ENCODE measurements at regions not wholly inside any gene's neighbourhood (a gene's known extent, or its start where the extent isn't known, plus 50 kb on each side); places are given as distances from the start of the nearest gene placed in this dataset.

DNA sequence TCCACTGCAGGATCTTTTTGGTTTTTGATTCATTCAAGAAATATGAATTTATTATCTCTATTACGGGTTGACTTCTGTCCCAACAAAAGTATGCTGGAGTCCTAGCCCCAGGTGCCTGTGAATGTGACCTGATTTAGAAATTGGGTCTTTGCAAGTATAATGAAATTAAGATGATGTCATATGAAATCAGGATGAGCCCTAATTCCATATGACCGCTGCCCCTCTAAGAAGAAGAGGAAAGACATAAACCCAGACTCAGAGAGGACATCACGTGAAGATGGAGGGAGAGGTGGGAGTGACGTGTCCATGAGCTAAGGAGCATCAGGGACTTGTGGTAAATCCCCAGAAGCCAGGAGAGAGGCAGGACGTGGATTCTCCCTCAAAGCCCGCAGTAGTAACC, 287.1 kb downstream of the LPIN1 start:
- DNase-seq: no peak

DNA sequence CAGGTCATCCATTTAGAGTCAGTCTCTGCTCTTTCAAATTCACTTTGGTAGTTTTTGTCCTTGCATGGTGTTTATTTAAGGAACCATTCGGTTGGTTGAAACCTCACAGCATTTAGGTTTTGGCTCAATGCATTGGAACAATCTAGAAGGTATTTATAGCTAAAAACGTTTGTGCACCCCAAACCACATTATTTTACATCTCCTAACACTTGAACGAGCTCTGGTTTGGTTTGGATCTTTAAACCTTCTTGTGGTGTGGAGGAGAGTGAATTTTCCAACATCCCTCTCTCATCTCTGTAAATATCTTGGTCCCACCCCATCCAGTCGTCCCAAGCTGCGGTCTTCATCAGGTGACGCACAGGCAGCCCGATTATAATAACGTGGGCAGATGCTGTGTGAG, 287.9 kb downstream of the LPIN1 start:
- no peak for DNase-seq

DNA sequence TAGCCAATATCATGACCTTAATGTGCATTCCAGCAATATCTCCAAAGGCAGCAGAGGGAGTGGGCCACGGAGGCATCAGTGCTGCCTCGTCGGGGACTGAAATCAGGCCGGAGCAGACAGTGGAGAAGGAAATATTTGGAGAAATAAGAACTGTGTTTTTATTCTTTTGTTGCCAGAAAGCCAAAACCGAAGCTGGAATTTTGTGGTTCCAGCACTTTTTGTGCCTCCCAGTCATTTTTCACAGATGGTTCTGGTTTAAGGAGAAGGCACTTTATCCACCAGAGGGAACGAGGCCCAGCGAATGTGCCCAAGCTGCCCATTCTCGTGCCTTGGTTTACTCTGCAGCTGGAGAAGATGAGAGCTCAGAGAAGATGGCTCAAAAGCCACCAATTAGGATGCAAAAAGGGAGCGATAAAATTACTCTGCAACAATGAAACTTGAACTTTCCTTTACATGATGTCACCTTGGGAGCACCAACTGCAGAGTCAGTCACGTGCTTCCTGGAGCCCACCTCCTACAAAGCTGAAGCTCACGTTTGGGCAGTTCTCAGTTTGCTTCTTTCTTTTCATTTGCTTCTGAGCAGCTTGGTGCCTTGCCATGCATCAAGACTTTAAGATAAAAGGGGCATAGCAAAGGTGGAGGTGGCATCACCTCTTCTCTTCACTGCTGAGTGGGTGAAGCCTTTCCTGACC, 288.7 kb downstream of the LPIN1 start:
- no peak for DNase-seq

DNA sequence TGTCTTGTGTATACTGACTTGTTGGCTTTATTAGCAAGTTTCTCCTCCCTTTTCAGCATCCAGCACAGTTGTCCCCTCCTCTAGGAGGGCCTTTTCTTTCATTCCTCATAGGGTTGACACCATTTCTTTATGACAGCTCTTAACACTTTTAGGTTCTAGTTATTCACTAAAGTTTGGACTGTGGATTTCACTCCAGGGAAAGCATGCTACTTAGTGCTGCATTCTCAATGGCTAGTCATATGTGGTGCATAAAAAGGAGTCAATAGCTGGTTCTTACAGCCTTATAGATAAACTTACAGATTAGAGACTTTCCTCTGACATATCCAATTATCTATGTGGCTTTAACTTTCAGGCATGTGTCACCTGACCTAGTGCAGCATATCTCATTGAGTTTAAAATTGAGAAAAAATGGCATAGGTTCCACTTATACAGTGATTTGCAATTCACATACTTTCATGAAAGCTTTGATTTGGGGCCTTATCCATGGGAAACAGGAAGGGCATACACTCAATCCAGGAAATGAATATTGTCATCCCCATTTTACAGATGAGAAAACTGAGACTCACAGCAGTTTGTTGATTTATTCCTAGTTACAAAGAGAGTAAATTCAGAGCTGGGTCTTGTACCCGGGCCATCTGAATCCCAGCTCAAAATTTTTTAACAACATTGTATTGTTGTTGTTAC, 289.7 kb downstream of the LPIN1 start:
- no peak for DNase-seq

DNA sequence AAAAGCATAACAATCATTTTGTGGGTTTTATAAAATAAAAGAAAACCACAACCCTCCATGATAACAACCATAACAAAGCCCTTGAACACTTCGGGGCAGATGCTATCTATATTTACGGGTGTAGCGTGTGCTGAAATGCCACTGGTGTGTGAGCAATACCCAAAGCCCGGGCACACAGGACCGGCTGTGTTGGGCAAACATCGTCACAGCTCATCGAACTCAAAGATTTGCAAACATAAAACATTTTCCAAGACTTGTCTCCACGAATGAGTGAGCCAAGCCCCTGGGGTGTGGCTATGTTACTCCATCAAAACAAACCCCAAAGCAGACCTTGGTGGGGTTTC, 290.2 kb downstream of the LPIN1 start:
- peak; percentile 20 for DNase-seq

DNA sequence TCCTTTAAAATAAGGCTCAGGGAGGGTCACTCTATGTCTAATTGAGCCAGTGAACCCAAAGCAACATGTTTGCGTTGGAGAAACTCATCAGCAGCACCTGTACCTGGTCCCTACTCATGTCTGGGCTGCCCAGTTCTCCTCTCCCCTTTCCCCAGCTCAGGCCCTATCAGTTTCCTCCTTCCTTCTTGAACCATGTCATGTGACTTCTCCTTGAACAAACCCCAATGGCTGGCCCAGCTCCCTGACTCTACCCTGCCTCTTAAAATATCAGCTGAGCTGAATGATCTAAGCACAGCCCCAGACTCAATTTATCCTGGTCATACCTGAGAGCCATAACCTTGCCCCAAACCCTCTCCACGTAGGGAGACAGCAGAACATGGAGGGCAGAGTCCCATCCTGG, 290.9 kb downstream of the LPIN1 start:
- DNase-seq: no peak

DNA sequence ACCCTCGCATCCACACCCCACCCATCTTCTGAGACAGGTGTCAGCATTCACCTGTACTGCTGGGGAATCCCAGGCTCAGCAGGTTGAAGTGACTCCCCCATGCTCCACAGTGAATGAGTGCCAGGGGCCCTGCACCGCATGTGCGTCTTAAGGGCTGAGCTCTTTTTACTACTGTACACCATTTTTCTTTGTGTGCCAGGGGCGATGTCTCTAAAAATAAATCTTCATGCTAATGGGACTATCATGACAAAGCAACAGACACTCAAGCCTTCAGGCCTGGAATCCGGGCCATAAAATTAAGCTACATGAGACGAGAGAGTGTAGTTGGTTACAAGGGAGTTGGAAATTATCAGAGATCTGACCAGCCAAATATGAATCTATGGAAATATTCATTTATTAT, 294.8 kb downstream of the LPIN1 start:
- no peak for DNase-seq

DNA sequence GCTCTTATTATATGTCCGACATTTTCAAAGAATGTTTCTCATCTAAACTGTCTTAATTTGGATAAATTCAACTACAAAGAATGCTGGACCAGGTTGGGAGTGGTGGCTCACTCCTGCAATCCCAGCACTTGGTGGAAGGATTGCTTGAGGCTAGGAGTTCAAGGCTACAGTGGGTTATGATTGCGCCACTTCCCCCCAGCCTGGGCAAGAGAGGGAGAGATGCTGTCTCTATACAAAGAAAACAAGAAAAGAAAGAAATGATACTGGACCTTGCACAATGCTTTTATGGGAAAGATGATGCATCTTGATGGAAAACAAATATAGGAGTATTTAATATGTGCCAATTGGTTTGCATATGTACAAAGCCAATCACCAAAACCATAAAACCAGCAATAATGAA, 296.7 kb downstream of the LPIN1 start:
- DNase-seq: no peak

DNA sequence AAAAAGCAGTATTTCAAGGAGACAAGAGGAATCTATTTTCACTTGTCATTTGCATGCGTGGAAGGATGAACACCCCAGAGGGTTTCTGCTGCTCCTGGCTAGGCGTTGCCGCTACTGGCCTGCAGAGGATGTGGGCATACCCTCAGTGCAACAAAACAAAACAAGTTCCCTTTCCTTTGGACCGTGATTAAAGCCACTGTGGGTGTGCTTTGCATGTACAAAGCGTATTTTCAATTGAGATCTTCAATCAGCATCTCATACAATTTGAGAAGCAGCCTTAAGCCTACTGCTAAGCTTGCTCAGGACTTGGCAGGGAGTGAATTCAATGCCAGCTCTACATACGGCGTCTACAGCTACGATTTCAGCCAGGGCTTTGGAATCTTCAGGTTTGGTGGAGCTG, 298.4 kb downstream of the LPIN1 start:
- no peak for DNase-seq

DNA sequence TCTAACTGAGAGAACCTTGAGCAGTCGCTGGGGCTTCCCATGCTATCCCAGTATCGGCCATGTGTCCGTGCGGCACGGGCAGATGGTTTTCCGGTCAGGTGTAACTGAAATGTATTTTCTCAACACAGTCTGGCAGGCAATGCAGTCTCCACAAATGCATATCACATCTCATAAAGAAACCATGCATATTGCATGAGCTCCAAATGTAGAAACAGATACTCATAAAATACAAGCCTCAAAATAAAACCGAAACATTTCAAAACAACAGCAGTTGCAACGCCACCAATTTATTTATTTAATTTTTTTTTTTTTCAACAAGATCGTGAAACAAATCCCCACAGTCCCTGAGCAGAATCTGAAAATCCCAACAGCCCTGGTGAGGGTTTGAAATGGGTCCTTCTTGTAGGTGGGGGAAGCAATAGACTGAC, 299.4 kb downstream of the LPIN1 start:
- DNase-seq: no peak

DNA sequence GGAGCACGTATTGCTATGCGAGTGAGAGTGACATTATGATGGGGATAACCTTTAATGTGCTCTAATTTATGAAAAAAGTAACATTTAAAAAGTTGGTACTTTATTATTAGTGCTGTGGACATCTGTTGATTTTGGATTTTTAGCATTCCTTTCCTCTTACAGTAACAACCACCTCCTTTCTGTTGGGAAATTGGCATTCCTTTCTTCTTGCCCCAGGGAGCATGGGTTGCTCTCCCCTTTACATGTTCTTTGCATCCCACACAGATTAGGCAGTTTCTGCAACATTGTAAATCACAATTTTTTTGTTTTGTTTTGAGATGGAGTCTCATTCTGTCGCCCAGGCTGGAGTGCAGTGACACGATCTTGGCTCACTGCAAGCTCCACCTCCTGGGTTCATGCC, 300.2 kb downstream of the LPIN1 start:
- DNase-seq: no peak

DNA sequence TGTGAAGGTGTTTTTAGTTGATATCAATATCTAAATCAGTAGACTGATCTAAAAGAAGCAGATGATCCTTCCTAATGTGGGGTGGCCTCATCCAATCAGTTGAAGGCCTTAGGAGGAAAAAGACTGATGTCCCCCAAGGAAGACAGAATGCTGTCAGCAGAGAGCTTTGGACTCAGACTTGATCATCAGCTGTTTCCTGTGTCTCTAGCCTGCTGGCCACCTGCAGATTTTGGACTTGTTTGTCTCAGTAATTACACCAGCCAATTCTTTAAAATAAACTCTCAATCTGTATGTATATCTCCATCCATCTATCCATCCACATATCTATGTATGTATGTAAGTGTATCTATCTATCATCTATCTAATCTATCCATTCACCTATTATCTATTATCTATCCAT, 301.3 kb downstream of the LPIN1 start:
- no peak for DNase-seq

DNA sequence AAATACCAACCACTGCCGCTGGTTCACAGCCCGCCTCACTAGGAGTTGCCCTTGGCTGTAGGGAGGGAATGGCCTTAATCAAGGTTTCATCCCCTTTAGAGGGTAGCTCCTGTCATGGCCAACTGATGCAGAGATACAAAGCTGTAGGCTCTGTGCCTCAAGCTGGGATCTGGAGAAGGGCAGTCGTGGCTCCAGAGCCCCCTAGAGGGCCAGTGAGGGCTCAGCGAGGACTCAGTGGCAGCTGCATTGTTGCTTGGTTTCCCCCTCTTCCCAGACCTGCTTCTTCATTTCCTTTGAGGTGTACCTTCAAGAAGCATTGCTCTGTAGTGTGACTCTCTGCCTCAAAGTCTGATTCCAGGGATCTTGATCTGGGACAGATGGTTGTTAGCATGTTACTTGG, 302.1 kb downstream of the LPIN1 start:
- no peak for DNase-seq

DNA sequence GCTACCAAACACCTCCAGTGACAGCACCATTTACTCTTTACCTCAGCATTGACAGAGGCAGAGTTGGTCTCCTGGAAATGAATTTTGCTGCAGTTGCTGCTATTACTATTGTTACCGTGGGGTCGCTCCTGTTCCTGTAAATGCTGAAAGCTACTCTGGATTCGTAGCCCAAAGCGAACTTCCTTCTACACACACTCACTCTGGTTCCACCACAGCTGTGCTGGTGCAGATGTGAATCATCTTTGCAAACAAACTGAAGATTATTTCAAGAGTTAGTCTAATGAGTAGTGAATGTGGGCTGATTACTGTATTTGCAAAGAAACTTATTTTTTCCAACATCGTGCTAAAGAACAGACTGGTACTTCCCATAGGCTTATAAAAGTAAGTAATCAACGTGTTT, 304.0 kb downstream of the LPIN1 start:
- DNase-seq: no peak

DNA sequence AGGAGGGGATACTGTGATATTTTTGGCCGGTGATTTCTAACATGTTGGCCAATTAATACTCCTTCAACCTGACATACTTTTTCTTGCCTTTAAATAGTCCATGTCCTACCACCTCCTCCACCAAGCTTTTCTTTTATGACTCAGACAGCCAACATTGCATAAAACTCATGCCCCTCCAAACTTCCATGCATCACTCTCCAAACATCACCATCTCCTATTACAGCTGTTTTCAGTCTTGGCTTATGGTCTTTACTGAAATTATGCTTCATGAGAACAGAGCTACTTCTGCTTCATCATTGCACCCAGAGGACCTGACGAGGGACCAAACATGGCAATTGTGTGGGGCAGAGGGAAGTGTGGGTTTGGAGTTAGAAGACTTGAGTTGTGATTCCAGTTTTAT, 305.4 kb downstream of the LPIN1 start:
- DNase-seq: no peak

DNA sequence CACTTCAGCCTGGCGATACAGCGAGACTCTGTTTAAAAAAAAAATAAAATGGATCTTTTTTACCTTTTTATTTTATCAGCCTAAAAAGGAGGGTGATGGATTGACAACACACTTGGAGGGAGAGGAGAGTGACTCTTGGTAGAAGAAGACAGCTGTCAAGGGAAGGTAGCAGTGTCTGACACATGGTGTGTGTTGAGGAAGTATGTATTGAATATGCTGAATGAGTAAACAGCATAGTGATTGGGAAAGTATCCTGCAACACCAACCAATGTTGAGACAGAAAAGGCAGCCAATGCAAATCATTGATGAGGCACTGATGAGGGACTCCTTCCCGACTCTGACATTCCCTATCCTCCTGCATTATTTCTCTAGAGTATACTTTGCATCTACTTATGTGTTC, 306.4 kb downstream of the LPIN1 start:
- DNase-seq: no peak

DNA sequence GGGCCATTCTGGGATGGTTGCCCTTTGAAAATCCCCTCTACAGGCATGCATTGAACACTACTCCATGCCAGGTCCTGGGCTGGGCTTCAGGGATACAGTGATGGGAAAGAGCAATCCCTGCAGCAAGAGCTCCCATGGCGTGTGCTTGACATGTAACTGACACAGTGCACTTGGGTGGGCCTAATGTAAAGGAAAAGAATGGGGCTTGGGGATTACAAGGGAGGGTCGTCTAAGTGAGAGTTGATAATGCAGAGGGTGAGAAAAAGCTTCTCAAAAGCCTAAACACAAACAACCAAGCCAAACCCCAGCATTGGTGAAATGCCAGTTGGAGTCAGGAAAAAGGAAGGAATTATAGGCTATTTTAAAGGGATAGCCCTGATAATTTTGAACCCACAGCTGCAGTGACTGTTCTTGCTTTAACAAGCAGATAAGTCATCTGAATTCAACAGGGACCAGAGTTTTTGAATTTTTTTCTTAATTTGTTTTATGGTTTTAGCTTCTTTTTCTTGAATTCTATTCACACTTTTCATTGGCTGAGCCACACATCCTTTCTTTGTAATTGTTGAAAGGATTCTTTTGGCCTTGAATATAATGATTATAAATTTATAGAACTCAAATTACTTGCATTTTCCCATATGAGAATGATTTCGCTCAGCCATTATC, 308.7 kb downstream of the LPIN1 start:
- no peak for DNase-seq

DNA sequence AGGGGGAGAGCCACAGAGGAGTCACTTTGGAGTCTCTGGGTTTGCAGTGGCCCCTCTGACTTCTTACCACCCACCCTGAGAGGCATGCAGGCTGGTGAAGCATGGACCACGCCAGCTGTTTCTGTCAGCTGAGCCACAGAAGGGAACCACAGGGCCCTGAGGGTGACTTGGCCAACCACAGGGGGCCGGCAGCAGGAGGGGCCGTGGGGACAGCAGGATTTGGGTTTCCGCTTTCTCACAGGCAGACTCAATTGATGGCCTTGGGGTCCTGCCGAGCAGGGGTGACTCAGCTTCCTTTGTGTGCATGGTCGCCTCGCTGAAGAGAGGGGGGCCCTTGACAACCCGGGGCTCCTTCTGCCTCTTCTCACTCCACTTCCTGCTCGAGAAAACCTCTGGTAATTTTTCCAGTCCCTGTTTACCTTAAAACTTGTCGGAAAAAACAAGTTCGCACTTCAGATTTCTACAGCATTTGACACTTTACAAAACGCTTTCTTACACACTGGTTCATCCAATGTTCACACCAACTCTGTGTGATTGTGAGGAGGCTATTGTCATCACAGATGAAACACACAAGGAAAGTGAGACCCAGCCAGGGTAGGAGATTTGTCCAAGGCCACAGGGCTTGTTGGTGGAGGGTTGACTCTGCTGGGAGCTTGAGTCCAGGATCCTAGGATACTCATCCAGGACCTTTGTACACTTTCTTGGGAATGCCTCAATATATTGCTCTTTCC, 311.2 kb downstream of the LPIN1 start:
- DNase-seq: no peak

DNA sequence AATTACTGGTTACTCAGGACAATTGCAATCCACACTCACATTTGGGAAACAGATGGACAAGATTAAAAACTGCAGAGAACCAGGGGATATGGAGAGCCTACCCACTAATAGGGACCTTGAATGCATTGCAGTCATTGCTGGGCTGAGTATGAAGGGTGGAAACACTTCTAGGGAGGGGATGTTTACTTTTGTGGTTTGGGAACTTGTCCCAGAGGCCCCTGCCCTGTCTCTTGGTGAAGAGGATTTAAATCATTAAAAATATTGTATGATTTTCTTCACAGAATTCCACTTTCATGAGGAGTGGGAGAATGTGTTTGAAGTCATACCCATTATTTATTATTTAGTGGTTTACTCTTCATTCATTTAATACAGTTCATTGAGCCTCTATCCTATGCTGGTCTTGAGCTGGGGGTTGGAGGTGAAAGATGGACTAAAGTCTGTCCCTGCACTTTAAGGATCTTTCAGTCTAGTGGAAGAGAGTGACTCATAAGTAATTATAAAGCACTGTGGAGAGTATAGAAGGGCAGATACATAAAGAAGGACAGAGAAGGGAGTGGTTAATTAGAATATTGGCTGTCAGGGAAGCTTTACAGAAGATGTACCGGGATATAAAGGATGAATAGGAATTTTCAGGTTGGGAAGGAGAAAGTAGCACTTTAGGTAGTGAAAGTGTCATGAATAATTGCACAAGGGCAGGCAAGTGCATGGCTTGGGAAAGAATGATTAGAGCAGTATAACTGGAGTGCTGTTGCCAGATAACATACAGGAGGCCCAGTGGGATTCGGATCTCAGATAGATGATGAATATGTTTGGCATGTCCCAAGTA, 313.4 kb downstream of the LPIN1 start:
- no peak for DNase-seq

DNA sequence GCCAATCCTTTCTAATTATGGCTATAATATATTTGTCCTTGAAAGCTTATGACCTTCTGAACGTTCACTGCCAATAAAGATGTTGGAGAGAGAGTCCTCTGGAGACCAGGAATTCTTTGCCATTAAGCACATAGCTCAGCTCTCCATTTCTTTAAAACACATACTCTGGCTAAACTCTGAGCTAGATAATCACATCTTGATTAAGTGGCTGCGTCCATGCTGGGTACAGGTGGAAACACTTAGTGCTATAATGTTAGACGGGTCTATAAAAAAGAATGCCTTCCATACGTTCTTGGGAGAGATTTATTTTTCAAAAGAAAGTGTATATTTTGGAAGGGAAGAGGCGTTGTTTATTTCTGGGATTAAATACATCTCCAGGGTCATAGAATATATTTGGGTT, 314.5 kb downstream of the LPIN1 start:
- DNase-seq: no peak

DNA sequence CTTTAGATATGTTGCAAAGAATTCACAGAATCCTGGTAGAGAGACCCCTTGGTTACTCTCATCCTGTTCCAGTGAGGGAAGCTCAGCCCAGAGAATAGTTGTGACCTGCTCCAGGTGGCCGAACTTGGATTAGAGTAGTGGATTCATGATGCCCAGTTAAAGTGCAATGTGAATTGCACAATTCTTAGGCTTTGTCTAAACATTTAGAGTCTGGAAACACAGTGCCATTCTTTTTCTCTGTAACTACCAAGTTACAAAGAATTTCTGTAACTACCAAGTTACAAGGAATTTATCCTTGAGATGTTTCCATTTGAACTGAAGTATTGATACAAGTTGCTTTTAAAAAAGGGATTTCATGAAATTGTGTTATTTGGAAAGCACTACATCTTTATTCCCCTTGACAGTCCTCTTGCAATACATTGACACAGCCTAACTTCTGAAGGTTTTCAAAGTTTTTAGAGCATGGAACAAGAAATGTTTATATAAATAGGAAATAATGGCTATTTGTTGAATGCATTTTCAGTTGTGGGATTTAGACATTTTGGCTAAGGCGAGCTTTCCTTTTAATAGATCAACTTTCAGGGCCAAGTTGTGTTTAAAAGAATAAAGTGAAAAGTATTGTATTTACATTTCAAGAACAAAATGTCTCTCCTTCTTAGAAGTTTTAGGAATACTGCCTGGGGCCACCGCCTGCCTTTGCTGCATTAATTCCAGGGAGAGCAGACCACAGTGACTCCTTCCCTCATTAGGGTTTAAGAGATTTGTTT, 315.0 kb downstream of the LPIN1 start:
- no peak for DNase-seq

DNA sequence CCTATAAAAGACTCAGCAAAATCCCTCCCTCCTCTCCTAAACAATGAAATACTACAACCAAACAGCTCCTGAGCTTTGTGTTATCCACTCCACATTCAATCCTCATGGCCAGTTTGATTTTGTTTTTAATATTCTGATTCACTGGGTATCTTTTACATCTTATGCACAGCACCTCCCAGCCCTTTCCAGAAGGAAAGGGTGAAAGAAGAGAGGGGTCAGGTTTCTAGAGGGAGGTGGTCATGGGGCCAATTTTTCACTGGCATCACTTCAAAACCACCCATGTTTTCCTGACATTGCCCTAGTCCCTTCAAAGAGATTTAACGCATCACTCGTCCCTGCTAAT, 315.6 kb downstream of the LPIN1 start:
- DNase-seq: no peak
